IMR-90 (cell line): ENCODE measurements at regions not wholly inside any gene's neighbourhood (a gene's known extent, or its start where the extent isn't known, plus 50 kb on each side); places are given as distances from the start of the nearest gene placed in this dataset.

Experiments used
- ATAC-seq: fragments of 200-7000 bp; cut with Tn5 transposase; 2 replicates; pipeline ENCODE4 v1.9.1; 2020; ENCODE audit warnings: low read depth, mild to moderate bottlenecking, moderate library complexity
- BruUV-seq: library from RNA; stranded (reverse); fragments of 400-500 nt; replicated peaks from 2 replicates; lab custom pipeline; 2021; lab: Mats Ljungman, UMichigan
- CTCF ChIA-PET: fragments of 300-600 bp; formaldehyde crosslinking; extraction: SDS; loops from one replicate; lab custom pipeline; 2021; ENCODE audit warnings: antibody characterized with exemption; lab: Yijun Ruan, JAX
- POLR2A ChIA-PET: fragments of 300-600 bp; sonication (Branson Sonifier 250); formaldehyde crosslinking; loops from one replicate; lab custom pipeline; 2022; ENCODE audit warnings: antibody characterized with exemption; ENCODE audit not compliant: unreplicated experiment; lab: Charles Lee
- DNase-seq: peaks from one replicate; pipeline ENCODE4 v3.0.0; 2013
- H2AFZ ChIP-seq: replicated peaks from 2 replicates; pipeline ENCODE3; 2013; ENCODE audit warnings: low read length, mild to moderate bottlenecking; ENCODE audit not compliant: poor library complexity
- H2AK5ac ChIP-seq: 2 replicates; pipeline ENCODE4 v1.6.1; 2013; ENCODE audit warnings: low read depth, low read length, inconsistent platforms
- H2AK9ac ChIP-seq: replicated peaks from 2 replicates; pipeline ENCODE3; 2013; ENCODE audit warnings: mild to moderate bottlenecking, low read depth, low read length, moderate library complexity; ENCODE audit not compliant: poor library complexity
- H2BK120ac ChIP-seq: 2 replicates; pipeline ENCODE4 v1.6.1; 2013; ENCODE audit warnings: low read depth, low read length, inconsistent platforms
- H2BK15ac ChIP-seq: 3 replicates; pipeline ENCODE4 v1.6.1; 2013; ENCODE audit warnings: low read depth, low read length, inconsistent platforms
- H2BK20ac ChIP-seq: 2 replicates; pipeline ENCODE4 v1.6.1; 2013; ENCODE audit warnings: low read depth, mild to moderate bottlenecking, inconsistent platforms, low read length, moderate library complexity
- H2BK5ac ChIP-seq: 2 replicates; pipeline ENCODE4 v1.6.1; 2013; ENCODE audit warnings: mild to moderate bottlenecking, low read depth, low read length, inconsistent platforms; ENCODE audit not compliant: poor library complexity, severe bottlenecking
- H3K14ac ChIP-seq: replicated peaks from 2 replicates; pipeline ENCODE4 v1.6.1; 2013; ENCODE audit warnings: low read depth, low read length, inconsistent platforms
- H3K18ac ChIP-seq: 2 replicates; pipeline ENCODE4 v1.6.1; 2013; ENCODE audit warnings: low read depth, low read length, control low read depth
- H3K23ac ChIP-seq: 2 replicates; pipeline ENCODE4 v1.6.1; 2013; ENCODE audit warnings: low read depth, low read length, inconsistent platforms
- H3K27ac ChIP-seq: 2 replicates; pipeline ENCODE4 v1.5.1; 2013; ENCODE audit warnings: mild to moderate bottlenecking, control low read depth, low read length; ENCODE audit not compliant: insufficient read depth
- H3K27me3 ChIP-seq: 2 replicates; pipeline ENCODE4 v1.6.1; 2013; ENCODE audit warnings: low read length; ENCODE audit not compliant: control insufficient read depth, insufficient read depth
- H3K36me3 ChIP-seq: 2 replicates; pipeline ENCODE4 v1.6.1; 2013; ENCODE audit warnings: low read length, mixed read lengths; ENCODE audit not compliant: control insufficient read depth, insufficient read depth
- H3K4ac ChIP-seq: 2 replicates; pipeline ENCODE4 v1.6.1; 2013; ENCODE audit warnings: low read depth, low read length, inconsistent platforms
- H3K4me1 ChIP-seq: 2 replicates; pipeline ENCODE4 v1.6.1; 2013; ENCODE audit warnings: low read length, mixed read lengths; ENCODE audit not compliant: control insufficient read depth, insufficient read depth
- H3K4me2 ChIP-seq: 2 replicates; pipeline ENCODE4 v1.6.1; 2013; ENCODE audit warnings: low read depth, mild to moderate bottlenecking, control low read depth, low read length, moderate library complexity
- H3K4me3 ChIP-seq: 2 replicates; pipeline ENCODE4 v1.5.1; 2013; ENCODE audit warnings: low read depth, mild to moderate bottlenecking, control low read depth, low read length, moderate library complexity; ENCODE audit not compliant: insufficient read depth
- H3K56ac ChIP-seq: 2 replicates; pipeline ENCODE4 v1.6.1; 2013; ENCODE audit warnings: low read length, inconsistent platforms; ENCODE audit not compliant: insufficient read depth; ENCODE audit errors: extremely low read depth
- H3K79me1 ChIP-seq, 2 experiments: 2 replicates each; pipeline ENCODE4 v1.6.1; 2013; ENCODE audit warnings: low read length in 2 of 2, inconsistent platforms in 1 of 2, low read depth in 1 of 2
- H3K9ac ChIP-seq: 2 replicates; pipeline ENCODE4 v1.6.1; 2013; ENCODE audit warnings: low read depth, low read length, control low read depth
- H3K9me1 ChIP-seq: 2 replicates; pipeline ENCODE4 v1.6.1; 2013; ENCODE audit warnings: low read length, inconsistent platforms; ENCODE audit not compliant: insufficient read depth
- H3K9me3 ChIP-seq: 2 replicates; pipeline ENCODE4 v1.6.1; 2013; ENCODE audit warnings: low read length; ENCODE audit not compliant: control insufficient read depth, insufficient read depth
- H4K20me1 ChIP-seq: 2 replicates; pipeline ENCODE4 v1.6.1; 2013; ENCODE audit warnings: low read length, inconsistent platforms; ENCODE audit not compliant: insufficient read depth
- H4K5ac ChIP-seq: 2 replicates; pipeline ENCODE4 v1.6.1; 2013; ENCODE audit warnings: mild to moderate bottlenecking, low read depth, low read length, control low read depth
- H4K8ac ChIP-seq, 2 experiments: 2 replicates each; pipeline ENCODE4 v1.6.1; 2013; ENCODE audit warnings: low read depth in 2 of 2, low read length in 2 of 2, control low read depth in 1 of 2, inconsistent platforms in 1 of 2
- H4K91ac ChIP-seq: 2 replicates; pipeline ENCODE4 v1.6.1; 2013; ENCODE audit warnings: low read depth, low read length, inconsistent platforms; ENCODE audit not compliant: insufficient read depth
- BHLHE40 ChIP-seq: fragments of 150-350 bp; IDR thresholded peaks from 2 replicates; pipeline ENCODE4 v1.6.1; 2016; ENCODE audit warnings: mild to moderate bottlenecking, low read depth, low read length
- CEBPB ChIP-seq: IDR thresholded peaks from 2 replicates; pipeline ENCODE4 v1.6.1; 2012; ENCODE audit warnings: low read depth, low read length, improper control_type of control experiment
- CHD1 ChIP-seq: IDR thresholded peaks from 2 replicates; pipeline ENCODE4 v1.6.1; 2012; ENCODE audit warnings: low read depth, low read length, improper control_type of control experiment
- CTCF ChIP-seq: conservative IDR thresholded peaks from 2 replicates; pipeline ENCODE4 v1.5.1; 2012; ENCODE audit warnings: mild to moderate bottlenecking, low read depth, low read length, improper control_type of control experiment
- ELK1 ChIP-seq: fragments of 150-350 bp; IDR thresholded peaks from 2 replicates; pipeline ENCODE4 v1.6.1; 2016; ENCODE audit warnings: low read depth, mild to moderate bottlenecking, low read length, moderate library complexity, borderline replicate concordance
- FOS ChIP-seq: fragments of 150-350 bp; IDR thresholded peaks from 2 replicates; pipeline ENCODE4 v1.6.1; 2016; ENCODE audit warnings: low read depth, low read length
- MAFK ChIP-seq: IDR thresholded peaks from 2 replicates; pipeline ENCODE4 v1.6.1; 2012; ENCODE audit warnings: low read depth, low read length, improper control_type of control experiment
- MAZ ChIP-seq: IDR thresholded peaks from 2 replicates; pipeline ENCODE4 v1.6.1; 2012; ENCODE audit warnings: low read depth, mild to moderate bottlenecking, low read length, improper control_type of control experiment, moderate library complexity, borderline replicate concordance
- MXI1 ChIP-seq: IDR thresholded peaks from 2 replicates; pipeline ENCODE4 v1.6.1; 2012; ENCODE audit warnings: low read depth, mild to moderate bottlenecking, low read length, moderate library complexity, borderline replicate concordance
- NFE2L2 ChIP-seq: fragments of 150-350 bp; IDR thresholded peaks from 2 replicates; pipeline ENCODE4 v1.6.1; 2016; ENCODE audit warnings: low read depth, mild to moderate bottlenecking, low read length
- POLR2A ChIP-seq: IDR thresholded peaks from 2 replicates; pipeline ENCODE4 v1.6.1; 2012; ENCODE audit warnings: mild to moderate bottlenecking, low read depth, low read length
- RAD21 ChIP-seq: IDR thresholded peaks from 2 replicates; pipeline ENCODE4 v1.6.1; 2012; ENCODE audit warnings: low read length, improper control_type of control experiment
- RCOR1 ChIP-seq: IDR thresholded peaks from 2 replicates; pipeline ENCODE4 v1.6.1; 2012; ENCODE audit warnings: mild to moderate bottlenecking, low read length, improper control_type of control experiment; ENCODE audit not compliant: insufficient replicate concordance
- RFX5 ChIP-seq: IDR thresholded peaks from 2 replicates; pipeline ENCODE4 v1.8.0; 2012; ENCODE audit warnings: low read depth, mild to moderate bottlenecking, low read length, moderate library complexity
- SMC3 ChIP-seq: fragments of 150-350 bp; IDR thresholded peaks from 2 replicates; pipeline ENCODE4 v1.6.1; 2016; ENCODE audit warnings: low read depth, mild to moderate bottlenecking, antibody characterized with exemption, low read length, moderate library complexity
- USF2 ChIP-seq: fragments of 150-350 bp; IDR thresholded peaks from 2 replicates; pipeline ENCODE4 v1.6.1; 2017; ENCODE audit warnings: mild to moderate bottlenecking, antibody characterized with exemption, low read length, low read depth
- WGBS, 2 experiments: methylation state at CpG; one replicate each; pipeline versions ENCODE4 v1.1.5 to v1.1.7; 2013; ENCODE audit warnings: missing lambda C conversion rate in 2 of 2; ENCODE audit not compliant: insufficient read length in 1 of 2; ENCODE audit errors: extremely low coverage in 2 of 2; 5-methylcytosine and 5-hydroxymethylcytosine counted together
- dilution Hi-C: fragments of 300-500 bp; cut with HindIII; formaldehyde crosslinking; loops from one replicate; pipeline ENCODE4 v1.14.3; 2018; ENCODE audit warnings: low sequenced_read_pairs; ENCODE audit not compliant: unreplicated experiment
- in situ Hi-C: fragments of 300-500 bp; cut with MboI; formaldehyde crosslinking; loops from 3 replicates; pipeline ENCODE4 v1.14.3; 2019; ENCODE audit warnings: low sequenced_read_pairs, inconsistent platforms, mixed read lengths
- intact Hi-C: fragments of 100-400 bp; cut with micrococcal nuclease; formaldehyde crosslinking; loops from 2 replicates; pipeline ENCODE4 v1.10.0; 2022

GRCh38 chr3:65079560-65079959 lies 391.8 kb upstream of the ADAMTS9 start:
- Histone ChIP-seq H3K23ac (no peak overlapping the region), H4K91ac (no peak overlapping the region), H3K4me1 (no peaks in the 10 kb centered on the region), H3K27ac (no peak overlapping the region), H2BK120ac (no peak overlapping the region), H2AFZ (no peak overlapping the region), H3K14ac (no peak overlapping the region), H3K79me1 (no peaks in the 10 kb centered on the region), H3K27me3 (peaks cover 5% of the 10 kb centered on the region; the same call in 1 of the 2 replicates), H4K5ac (no peak overlapping the region), H3K18ac (no peak overlapping the region), H2AK5ac (no peak overlapping the region), H4K20me1 (no peaks in the 10 kb centered on the region), H3K4ac (no peak overlapping the region), H3K9me3 (no peaks in the 10 kb centered on the region), H2BK20ac (no peak overlapping the region), H4K8ac (no peak overlapping the region), H3K4me2 (no peak overlapping the region), H2BK5ac (no peak overlapping the region), H3K9ac (no peak overlapping the region), H3K36me3 (no peaks in the 10 kb centered on the region), H3K56ac (no peak overlapping the region), H2AK9ac (no peak overlapping the region), H3K4me3 (no peak overlapping the region), H3K9me1 (no peaks in the 10 kb centered on the region), H2BK15ac (no peak overlapping the region)
- dilution Hi-C loops: no loop called here
- intact Hi-C loops: no loop called here
- in situ Hi-C loops: no loop called here
- TF ChIP-seq MAZ (no peak), FOS (no peak), CEBPB (no peak), RCOR1 (no peak), BHLHE40 (no peak), SMC3 (no peak), NFE2L2 (no peak), USF2 (no peak), POLR2A (no peak), RAD21 (no peak), CTCF (no peak), ELK1 (no peak), CHD1 (no peak), MAFK (no peak), RFX5 (no peak), MXI1 (no peak)
- CTCF ChIA-PET: no interaction called here
- ATAC-seq (no peak), DNase-seq (no peak)
- POLR2A ChIA-PET: no interaction called here
- no TSS peak for BruUV-seq
- no CpG with 5 or more reads among the region's 5 CpGs for WGBS, 2 experiments
